IMR-90 (cell line): ENCODE measurements at regions not wholly inside any gene's neighbourhood (a gene's known extent, or its start where the extent isn't known, plus 50 kb on each side); places are given as distances from the start of the nearest gene placed in this dataset.

ENCODE experiments used
- ATAC-seq: fragments of 200-7000 bp; cut with Tn5 transposase; 2 replicates; pipeline ENCODE4 v1.9.1; 2020; ENCODE audit warnings: low read depth, mild to moderate bottlenecking, moderate library complexity
- BruUV-seq: library from RNA; stranded (reverse); fragments of 400-500 nt; replicated peaks from 2 replicates; lab custom pipeline; 2021; lab: Mats Ljungman, UMichigan
- CTCF ChIA-PET: fragments of 300-600 bp; formaldehyde crosslinking; extraction: SDS; loops from one replicate; lab custom pipeline; 2021; ENCODE audit warnings: antibody characterized with exemption; lab: Yijun Ruan, JAX
- POLR2A ChIA-PET: fragments of 300-600 bp; sonication (Branson Sonifier 250); formaldehyde crosslinking; loops from one replicate; lab custom pipeline; 2022; ENCODE audit warnings: antibody characterized with exemption; ENCODE audit not compliant: unreplicated experiment; lab: Charles Lee
- DNase-seq: peaks from one replicate; pipeline ENCODE4 v3.0.0; 2013
- H2AFZ ChIP-seq: replicated peaks from 2 replicates; pipeline ENCODE3; 2013; ENCODE audit warnings: low read length, mild to moderate bottlenecking; ENCODE audit not compliant: poor library complexity
- H2AK5ac ChIP-seq: 2 replicates; pipeline ENCODE4 v1.6.1; 2013; ENCODE audit warnings: low read depth, low read length, inconsistent platforms
- H2AK9ac ChIP-seq: replicated peaks from 2 replicates; pipeline ENCODE3; 2013; ENCODE audit warnings: mild to moderate bottlenecking, low read depth, low read length, moderate library complexity; ENCODE audit not compliant: poor library complexity
- H2BK120ac ChIP-seq: 2 replicates; pipeline ENCODE4 v1.6.1; 2013; ENCODE audit warnings: low read depth, low read length, inconsistent platforms
- H2BK15ac ChIP-seq: 3 replicates; pipeline ENCODE4 v1.6.1; 2013; ENCODE audit warnings: low read depth, low read length, inconsistent platforms
- H2BK20ac ChIP-seq: 2 replicates; pipeline ENCODE4 v1.6.1; 2013; ENCODE audit warnings: low read depth, mild to moderate bottlenecking, inconsistent platforms, low read length, moderate library complexity
- H2BK5ac ChIP-seq: 2 replicates; pipeline ENCODE4 v1.6.1; 2013; ENCODE audit warnings: mild to moderate bottlenecking, low read depth, low read length, inconsistent platforms; ENCODE audit not compliant: poor library complexity, severe bottlenecking
- H3K14ac ChIP-seq: replicated peaks from 2 replicates; pipeline ENCODE4 v1.6.1; 2013; ENCODE audit warnings: low read depth, low read length, inconsistent platforms
- H3K18ac ChIP-seq: 2 replicates; pipeline ENCODE4 v1.6.1; 2013; ENCODE audit warnings: low read depth, low read length, control low read depth
- H3K23ac ChIP-seq: 2 replicates; pipeline ENCODE4 v1.6.1; 2013; ENCODE audit warnings: low read depth, low read length, inconsistent platforms
- H3K27ac ChIP-seq: 2 replicates; pipeline ENCODE4 v1.5.1; 2013; ENCODE audit warnings: mild to moderate bottlenecking, control low read depth, low read length; ENCODE audit not compliant: insufficient read depth
- H3K27me3 ChIP-seq: 2 replicates; pipeline ENCODE4 v1.6.1; 2013; ENCODE audit warnings: low read length; ENCODE audit not compliant: control insufficient read depth, insufficient read depth
- H3K36me3 ChIP-seq: 2 replicates; pipeline ENCODE4 v1.6.1; 2013; ENCODE audit warnings: low read length, mixed read lengths; ENCODE audit not compliant: control insufficient read depth, insufficient read depth
- H3K4ac ChIP-seq: 2 replicates; pipeline ENCODE4 v1.6.1; 2013; ENCODE audit warnings: low read depth, low read length, inconsistent platforms
- H3K4me1 ChIP-seq: 2 replicates; pipeline ENCODE4 v1.6.1; 2013; ENCODE audit warnings: low read length, mixed read lengths; ENCODE audit not compliant: control insufficient read depth, insufficient read depth
- H3K4me2 ChIP-seq: 2 replicates; pipeline ENCODE4 v1.6.1; 2013; ENCODE audit warnings: low read depth, mild to moderate bottlenecking, control low read depth, low read length, moderate library complexity
- H3K4me3 ChIP-seq: 2 replicates; pipeline ENCODE4 v1.5.1; 2013; ENCODE audit warnings: low read depth, mild to moderate bottlenecking, control low read depth, low read length, moderate library complexity; ENCODE audit not compliant: insufficient read depth
- H3K56ac ChIP-seq: 2 replicates; pipeline ENCODE4 v1.6.1; 2013; ENCODE audit warnings: low read length, inconsistent platforms; ENCODE audit not compliant: insufficient read depth; ENCODE audit errors: extremely low read depth
- H3K79me1 ChIP-seq, 2 experiments: 2 replicates each; pipeline ENCODE4 v1.6.1; 2013; ENCODE audit warnings: low read length in 2 of 2, inconsistent platforms in 1 of 2, low read depth in 1 of 2
- H3K9ac ChIP-seq: 2 replicates; pipeline ENCODE4 v1.6.1; 2013; ENCODE audit warnings: low read depth, low read length, control low read depth
- H3K9me1 ChIP-seq: 2 replicates; pipeline ENCODE4 v1.6.1; 2013; ENCODE audit warnings: low read length, inconsistent platforms; ENCODE audit not compliant: insufficient read depth
- H3K9me3 ChIP-seq: 2 replicates; pipeline ENCODE4 v1.6.1; 2013; ENCODE audit warnings: low read length; ENCODE audit not compliant: control insufficient read depth, insufficient read depth
- H4K20me1 ChIP-seq: 2 replicates; pipeline ENCODE4 v1.6.1; 2013; ENCODE audit warnings: low read length, inconsistent platforms; ENCODE audit not compliant: insufficient read depth
- H4K5ac ChIP-seq: 2 replicates; pipeline ENCODE4 v1.6.1; 2013; ENCODE audit warnings: mild to moderate bottlenecking, low read depth, low read length, control low read depth
- H4K8ac ChIP-seq, 2 experiments: 2 replicates each; pipeline ENCODE4 v1.6.1; 2013; ENCODE audit warnings: low read depth in 2 of 2, low read length in 2 of 2, control low read depth in 1 of 2, inconsistent platforms in 1 of 2
- H4K91ac ChIP-seq: 2 replicates; pipeline ENCODE4 v1.6.1; 2013; ENCODE audit warnings: low read depth, low read length, inconsistent platforms; ENCODE audit not compliant: insufficient read depth
- BHLHE40 ChIP-seq: fragments of 150-350 bp; IDR thresholded peaks from 2 replicates; pipeline ENCODE4 v1.6.1; 2016; ENCODE audit warnings: mild to moderate bottlenecking, low read depth, low read length
- CEBPB ChIP-seq: IDR thresholded peaks from 2 replicates; pipeline ENCODE4 v1.6.1; 2012; ENCODE audit warnings: low read depth, low read length, improper control_type of control experiment
- CHD1 ChIP-seq: IDR thresholded peaks from 2 replicates; pipeline ENCODE4 v1.6.1; 2012; ENCODE audit warnings: low read depth, low read length, improper control_type of control experiment
- CTCF ChIP-seq: conservative IDR thresholded peaks from 2 replicates; pipeline ENCODE4 v1.5.1; 2012; ENCODE audit warnings: mild to moderate bottlenecking, low read depth, low read length, improper control_type of control experiment
- FOS ChIP-seq: fragments of 150-350 bp; IDR thresholded peaks from 2 replicates; pipeline ENCODE4 v1.6.1; 2016; ENCODE audit warnings: low read depth, low read length
- MAFK ChIP-seq: IDR thresholded peaks from 2 replicates; pipeline ENCODE4 v1.6.1; 2012; ENCODE audit warnings: low read depth, low read length, improper control_type of control experiment
- MAZ ChIP-seq: IDR thresholded peaks from 2 replicates; pipeline ENCODE4 v1.6.1; 2012; ENCODE audit warnings: low read depth, mild to moderate bottlenecking, low read length, improper control_type of control experiment, moderate library complexity, borderline replicate concordance
- MXI1 ChIP-seq: IDR thresholded peaks from 2 replicates; pipeline ENCODE4 v1.6.1; 2012; ENCODE audit warnings: low read depth, mild to moderate bottlenecking, low read length, moderate library complexity, borderline replicate concordance
- NFE2L2 ChIP-seq: fragments of 150-350 bp; IDR thresholded peaks from 2 replicates; pipeline ENCODE4 v1.6.1; 2016; ENCODE audit warnings: low read depth, mild to moderate bottlenecking, low read length
- POLR2A ChIP-seq: IDR thresholded peaks from 2 replicates; pipeline ENCODE4 v1.6.1; 2012; ENCODE audit warnings: mild to moderate bottlenecking, low read depth, low read length
- RAD21 ChIP-seq: IDR thresholded peaks from 2 replicates; pipeline ENCODE4 v1.6.1; 2012; ENCODE audit warnings: low read length, improper control_type of control experiment
- RCOR1 ChIP-seq: IDR thresholded peaks from 2 replicates; pipeline ENCODE4 v1.6.1; 2012; ENCODE audit warnings: mild to moderate bottlenecking, low read length, improper control_type of control experiment; ENCODE audit not compliant: insufficient replicate concordance
- RFX5 ChIP-seq: IDR thresholded peaks from 2 replicates; pipeline ENCODE4 v1.8.0; 2012; ENCODE audit warnings: low read depth, mild to moderate bottlenecking, low read length, moderate library complexity
- SMC3 ChIP-seq: fragments of 150-350 bp; IDR thresholded peaks from 2 replicates; pipeline ENCODE4 v1.6.1; 2016; ENCODE audit warnings: low read depth, mild to moderate bottlenecking, antibody characterized with exemption, low read length, moderate library complexity
- WGBS, 2 experiments: methylation state at CpG; one replicate each; pipeline versions ENCODE4 v1.1.5 to v1.1.7; 2013; ENCODE audit warnings: missing lambda C conversion rate in 2 of 2; ENCODE audit not compliant: insufficient read length in 1 of 2; ENCODE audit errors: extremely low coverage in 2 of 2; 5-methylcytosine and 5-hydroxymethylcytosine counted together
- dilution Hi-C: fragments of 300-500 bp; cut with HindIII; formaldehyde crosslinking; loops from one replicate; pipeline ENCODE4 v1.14.3; 2018; ENCODE audit warnings: low sequenced_read_pairs; ENCODE audit not compliant: unreplicated experiment
- in situ Hi-C: fragments of 300-500 bp; cut with MboI; formaldehyde crosslinking; loops from 3 replicates; pipeline ENCODE4 v1.14.3; 2019; ENCODE audit warnings: low sequenced_read_pairs, inconsistent platforms, mixed read lengths
- intact Hi-C: fragments of 100-400 bp; cut with micrococcal nuclease; formaldehyde crosslinking; loops from 2 replicates; pipeline ENCODE4 v1.10.0; 2022
- TF ChIP-seq, protein P1 (sequence below): fragments of 150-350 bp; IDR thresholded peaks from 2 replicates; pipeline ENCODE4 v1.6.1; 2016; ENCODE audit warnings: low read depth, mild to moderate bottlenecking, low read length, moderate library complexity, borderline replicate concordance

DNA sequence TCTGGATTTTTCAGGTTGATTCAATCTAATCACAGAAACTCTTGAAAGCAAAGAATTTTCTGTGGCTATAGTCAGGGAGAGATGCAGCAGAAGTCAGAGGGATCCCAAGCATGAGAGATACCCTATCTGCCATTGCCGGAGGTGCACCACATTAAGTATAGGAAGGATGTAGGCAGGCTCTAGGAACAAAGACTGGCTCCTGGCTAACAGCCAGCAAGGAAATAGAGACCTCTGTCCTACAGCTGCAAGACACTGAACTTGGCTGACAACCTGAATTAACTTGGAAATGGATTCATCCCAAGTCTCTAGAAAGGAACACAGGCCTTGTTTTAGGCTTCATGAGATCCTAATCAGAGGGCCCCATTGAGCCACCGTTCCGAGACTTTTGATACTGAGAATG lies 364.9 kb upstream of the FLRT2 start:
- H3K27me3 ChIP-seq = no peaks in the 10 kb centered on the region
- no peak overlapping the region for H3K27ac ChIP-seq
- TF ChIP-seq POLR2A = no peak
- TF ChIP-seq, protein P1, sequence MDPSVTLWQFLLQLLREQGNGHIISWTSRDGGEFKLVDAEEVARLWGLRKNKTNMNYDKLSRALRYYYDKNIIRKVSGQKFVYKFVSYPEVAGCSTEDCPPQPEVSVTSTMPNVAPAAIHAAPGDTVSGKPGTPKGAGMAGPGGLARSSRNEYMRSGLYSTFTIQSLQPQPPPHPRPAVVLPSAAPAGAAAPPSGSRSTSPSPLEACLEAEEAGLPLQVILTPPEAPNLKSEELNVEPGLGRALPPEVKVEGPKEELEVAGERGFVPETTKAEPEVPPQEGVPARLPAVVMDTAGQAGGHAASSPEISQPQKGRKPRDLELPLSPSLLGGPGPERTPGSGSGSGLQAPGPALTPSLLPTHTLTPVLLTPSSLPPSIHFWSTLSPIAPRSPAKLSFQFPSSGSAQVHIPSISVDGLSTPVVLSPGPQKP = no peak
- no peak for TF ChIP-seq CTCF
- TF ChIP-seq CEBPB = no peak
- no peak for TF ChIP-seq RAD21
- no peak for TF ChIP-seq BHLHE40
- no peak for TF ChIP-seq RFX5
- TF ChIP-seq FOS = no peak
- TF ChIP-seq MXI1 = no peak
- TF ChIP-seq RCOR1 = no peak
- TF ChIP-seq NFE2L2 = no peak
- no peak for TF ChIP-seq MAZ
- no peak for TF ChIP-seq SMC3
- no peak for TF ChIP-seq MAFK
- no peak for TF ChIP-seq CHD1
- H3K79me1 ChIP-seq = no peaks in the 10 kb centered on the region
- no peaks in the 10 kb centered on the region for H3K9me3 ChIP-seq
- H3K18ac ChIP-seq = no peak overlapping the region
- no peak overlapping the region for H2BK15ac ChIP-seq
- H2BK5ac ChIP-seq = no peak overlapping the region
- H3K56ac ChIP-seq = no peak overlapping the region
- no peak overlapping the region for H3K23ac ChIP-seq
- dilution Hi-C loops = no loop called here
- no peaks in the 10 kb centered on the region for H3K9me1 ChIP-seq
- H3K4ac ChIP-seq = no peak overlapping the region
- H4K91ac ChIP-seq = no peak overlapping the region
- POLR2A ChIA-PET = no interaction called here
- no peak overlapping the region for H2AK5ac ChIP-seq
- no peak overlapping the region for H3K4me3 ChIP-seq
- intact Hi-C loops = no loop called here
- in situ Hi-C loops = no loop called here
- no peak overlapping the region for H2AK9ac ChIP-seq
- WGBS, 2 experiments = no CpG with 5 or more reads among the region's 3 CpGs
- BruUV-seq = no TSS peak
- no peak overlapping the region for H4K5ac ChIP-seq
- H4K20me1 ChIP-seq = no peaks in the 10 kb centered on the region
- no peak overlapping the region for H2BK120ac ChIP-seq
- H4K8ac ChIP-seq = no peak overlapping the region
- H2AFZ ChIP-seq = no peak overlapping the region
- H3K36me3 ChIP-seq = no peaks in the 10 kb centered on the region
- ATAC-seq = no peak
- no peak for DNase-seq
- CTCF ChIA-PET = no interaction called here
- no peaks in the 10 kb centered on the region for H3K4me1 ChIP-seq
- H3K4me2 ChIP-seq = no peak overlapping the region
- H2BK20ac ChIP-seq = no peak overlapping the region
- no peak overlapping the region for H3K9ac ChIP-seq
- no peak overlapping the region for H3K14ac ChIP-seq
